IMR-90 (cell line): ENCODE measurements at regions not wholly inside any gene's neighbourhood (a gene's known extent, or its start where the extent isn't known, plus 50 kb on each side); places are given as distances from the start of the nearest gene placed in this dataset.

Source experiments
- ATAC-seq: fragments of 200-7000 bp; cut with Tn5 transposase; 2 replicates; pipeline ENCODE4 v1.9.1; 2020; ENCODE audit warnings: low read depth, mild to moderate bottlenecking, moderate library complexity
- BruUV-seq: library from RNA; stranded (reverse); fragments of 400-500 nt; replicated peaks from 2 replicates; lab custom pipeline; 2021; lab: Mats Ljungman, UMichigan
- CTCF ChIA-PET: fragments of 300-600 bp; formaldehyde crosslinking; extraction: SDS; loops from one replicate; lab custom pipeline; 2021; ENCODE audit warnings: antibody characterized with exemption; lab: Yijun Ruan, JAX
- POLR2A ChIA-PET: fragments of 300-600 bp; sonication (Branson Sonifier 250); formaldehyde crosslinking; loops from one replicate; lab custom pipeline; 2022; ENCODE audit warnings: antibody characterized with exemption; ENCODE audit not compliant: unreplicated experiment; lab: Charles Lee
- DNase-seq: peaks from one replicate; pipeline ENCODE4 v3.0.0; 2013
- H2AFZ ChIP-seq: replicated peaks from 2 replicates; pipeline ENCODE3; 2013; ENCODE audit warnings: low read length, mild to moderate bottlenecking; ENCODE audit not compliant: poor library complexity
- H2AK5ac ChIP-seq: 2 replicates; pipeline ENCODE4 v1.6.1; 2013; ENCODE audit warnings: low read depth, low read length, inconsistent platforms
- H2AK9ac ChIP-seq: replicated peaks from 2 replicates; pipeline ENCODE3; 2013; ENCODE audit warnings: mild to moderate bottlenecking, low read depth, low read length, moderate library complexity; ENCODE audit not compliant: poor library complexity
- H2BK120ac ChIP-seq: 2 replicates; pipeline ENCODE4 v1.6.1; 2013; ENCODE audit warnings: low read depth, low read length, inconsistent platforms
- H2BK15ac ChIP-seq: 3 replicates; pipeline ENCODE4 v1.6.1; 2013; ENCODE audit warnings: low read depth, low read length, inconsistent platforms
- H2BK20ac ChIP-seq: 2 replicates; pipeline ENCODE4 v1.6.1; 2013; ENCODE audit warnings: low read depth, mild to moderate bottlenecking, inconsistent platforms, low read length, moderate library complexity
- H2BK5ac ChIP-seq: 2 replicates; pipeline ENCODE4 v1.6.1; 2013; ENCODE audit warnings: mild to moderate bottlenecking, low read depth, low read length, inconsistent platforms; ENCODE audit not compliant: poor library complexity, severe bottlenecking
- H3K14ac ChIP-seq: replicated peaks from 2 replicates; pipeline ENCODE4 v1.6.1; 2013; ENCODE audit warnings: low read depth, low read length, inconsistent platforms
- H3K18ac ChIP-seq: 2 replicates; pipeline ENCODE4 v1.6.1; 2013; ENCODE audit warnings: low read depth, low read length, control low read depth
- H3K23ac ChIP-seq: 2 replicates; pipeline ENCODE4 v1.6.1; 2013; ENCODE audit warnings: low read depth, low read length, inconsistent platforms
- H3K27ac ChIP-seq: 2 replicates; pipeline ENCODE4 v1.5.1; 2013; ENCODE audit warnings: mild to moderate bottlenecking, control low read depth, low read length; ENCODE audit not compliant: insufficient read depth
- H3K27me3 ChIP-seq: 2 replicates; pipeline ENCODE4 v1.6.1; 2013; ENCODE audit warnings: low read length; ENCODE audit not compliant: control insufficient read depth, insufficient read depth
- H3K36me3 ChIP-seq: 2 replicates; pipeline ENCODE4 v1.6.1; 2013; ENCODE audit warnings: low read length, mixed read lengths; ENCODE audit not compliant: control insufficient read depth, insufficient read depth
- H3K4ac ChIP-seq: 2 replicates; pipeline ENCODE4 v1.6.1; 2013; ENCODE audit warnings: low read depth, low read length, inconsistent platforms
- H3K4me1 ChIP-seq: 2 replicates; pipeline ENCODE4 v1.6.1; 2013; ENCODE audit warnings: low read length, mixed read lengths; ENCODE audit not compliant: control insufficient read depth, insufficient read depth
- H3K4me2 ChIP-seq: 2 replicates; pipeline ENCODE4 v1.6.1; 2013; ENCODE audit warnings: low read depth, mild to moderate bottlenecking, control low read depth, low read length, moderate library complexity
- H3K4me3 ChIP-seq: 2 replicates; pipeline ENCODE4 v1.5.1; 2013; ENCODE audit warnings: low read depth, mild to moderate bottlenecking, control low read depth, low read length, moderate library complexity; ENCODE audit not compliant: insufficient read depth
- H3K56ac ChIP-seq: 2 replicates; pipeline ENCODE4 v1.6.1; 2013; ENCODE audit warnings: low read length, inconsistent platforms; ENCODE audit not compliant: insufficient read depth; ENCODE audit errors: extremely low read depth
- H3K79me1 ChIP-seq, 2 experiments: 2 replicates each; pipeline ENCODE4 v1.6.1; 2013; ENCODE audit warnings: low read length in 2 of 2, inconsistent platforms in 1 of 2, low read depth in 1 of 2
- H3K9ac ChIP-seq: 2 replicates; pipeline ENCODE4 v1.6.1; 2013; ENCODE audit warnings: low read depth, low read length, control low read depth
- H3K9me1 ChIP-seq: 2 replicates; pipeline ENCODE4 v1.6.1; 2013; ENCODE audit warnings: low read length, inconsistent platforms; ENCODE audit not compliant: insufficient read depth
- H3K9me3 ChIP-seq: 2 replicates; pipeline ENCODE4 v1.6.1; 2013; ENCODE audit warnings: low read length; ENCODE audit not compliant: control insufficient read depth, insufficient read depth
- H4K20me1 ChIP-seq: 2 replicates; pipeline ENCODE4 v1.6.1; 2013; ENCODE audit warnings: low read length, inconsistent platforms; ENCODE audit not compliant: insufficient read depth
- H4K5ac ChIP-seq: 2 replicates; pipeline ENCODE4 v1.6.1; 2013; ENCODE audit warnings: mild to moderate bottlenecking, low read depth, low read length, control low read depth
- H4K8ac ChIP-seq, 2 experiments: 2 replicates each; pipeline ENCODE4 v1.6.1; 2013; ENCODE audit warnings: low read depth in 2 of 2, low read length in 2 of 2, control low read depth in 1 of 2, inconsistent platforms in 1 of 2
- H4K91ac ChIP-seq: 2 replicates; pipeline ENCODE4 v1.6.1; 2013; ENCODE audit warnings: low read depth, low read length, inconsistent platforms; ENCODE audit not compliant: insufficient read depth
- BHLHE40 ChIP-seq: fragments of 150-350 bp; IDR thresholded peaks from 2 replicates; pipeline ENCODE4 v1.6.1; 2016; ENCODE audit warnings: mild to moderate bottlenecking, low read depth, low read length
- CEBPB ChIP-seq: IDR thresholded peaks from 2 replicates; pipeline ENCODE4 v1.6.1; 2012; ENCODE audit warnings: low read depth, low read length, improper control_type of control experiment
- MAFK ChIP-seq: IDR thresholded peaks from 2 replicates; pipeline ENCODE4 v1.6.1; 2012; ENCODE audit warnings: low read depth, low read length, improper control_type of control experiment
- POLR2A ChIP-seq: IDR thresholded peaks from 2 replicates; pipeline ENCODE4 v1.6.1; 2012; ENCODE audit warnings: mild to moderate bottlenecking, low read depth, low read length
- SMC3 ChIP-seq: fragments of 150-350 bp; IDR thresholded peaks from 2 replicates; pipeline ENCODE4 v1.6.1; 2016; ENCODE audit warnings: low read depth, mild to moderate bottlenecking, antibody characterized with exemption, low read length, moderate library complexity
- WGBS, 2 experiments: methylation state at CpG; one replicate each; pipeline versions ENCODE4 v1.1.5 to v1.1.7; 2013; ENCODE audit warnings: missing lambda C conversion rate in 2 of 2; ENCODE audit not compliant: insufficient read length in 1 of 2; ENCODE audit errors: extremely low coverage in 2 of 2; 5-methylcytosine and 5-hydroxymethylcytosine counted together
- dilution Hi-C: fragments of 300-500 bp; cut with HindIII; formaldehyde crosslinking; loops from one replicate; pipeline ENCODE4 v1.14.3; 2018; ENCODE audit warnings: low sequenced_read_pairs; ENCODE audit not compliant: unreplicated experiment
- in situ Hi-C: fragments of 300-500 bp; cut with MboI; formaldehyde crosslinking; loops from 3 replicates; pipeline ENCODE4 v1.14.3; 2019; ENCODE audit warnings: low sequenced_read_pairs, inconsistent platforms, mixed read lengths
- intact Hi-C: fragments of 100-400 bp; cut with micrococcal nuclease; formaldehyde crosslinking; loops from 2 replicates; pipeline ENCODE4 v1.10.0; 2022

GRCh38 chr2:45138904-45139303 is 129.7 kb upstream of the SIX2 start:
- no peaks in the 10 kb centered on the region for H3K9me3 ChIP-seq
- no peak overlapping the region for H2BK5ac ChIP-seq
- ATAC-seq = no peak
- WGBS, 2 experiments = 80% methylated on average over 1 of the region's 4 CpGs; no CpG with 5 or more reads in 1 of the 2 experiments
- DNase-seq = no peak
- CTCF ChIA-PET = no interaction called here
- no peaks in the 10 kb centered on the region for H4K20me1 ChIP-seq
- H3K36me3 ChIP-seq = no peaks in the 10 kb centered on the region
- H2AK5ac ChIP-seq = peak overlapping the region; percentile 15; the same call in 1 of the 2 replicates
- no peak overlapping the region for H2AFZ ChIP-seq
- no peak overlapping the region for H3K18ac ChIP-seq
- intact Hi-C loops = no loop called here
- no peak overlapping the region for H3K27ac ChIP-seq
- dilution Hi-C loops = no loop called here
- TF ChIP-seq BHLHE40 = no peak
- TF ChIP-seq CEBPB = no peak
- TF ChIP-seq MAFK = no peak
- TF ChIP-seq SMC3 = no peak
- no peak for TF ChIP-seq POLR2A
- H3K14ac ChIP-seq = no peak overlapping the region
- no peak overlapping the region for H3K4ac ChIP-seq
- H4K91ac ChIP-seq = no peak overlapping the region
- in situ Hi-C loops = no loop called here
- BruUV-seq = no TSS peak
- H3K56ac ChIP-seq = no peak overlapping the region
- H2BK15ac ChIP-seq = no peak overlapping the region
- H2AK9ac ChIP-seq = no peak overlapping the region
- no peak overlapping the region for H2BK120ac ChIP-seq
- no peak overlapping the region for H4K5ac ChIP-seq
- no peaks in the 10 kb centered on the region for H3K79me1 ChIP-seq
- H3K4me3 ChIP-seq = no peak overlapping the region
- H4K8ac ChIP-seq = no peak overlapping the region
- peaks cover 3% of the 10 kb centered on the region; the same call in 1 of the 2 replicates for H3K4me1 ChIP-seq
- no peak overlapping the region for H3K4me2 ChIP-seq
- H3K9ac ChIP-seq = no peak overlapping the region
- no peaks in the 10 kb centered on the region for H3K9me1 ChIP-seq
- H2BK20ac ChIP-seq = no peak overlapping the region
- POLR2A ChIA-PET = no interaction called here
- H3K27me3 ChIP-seq = peaks cover 53% of the 10 kb centered on the region
- H3K23ac ChIP-seq = no peak overlapping the region
